ENCODE measurements at regions not wholly inside any gene's neighbourhood (a gene's known extent, or its start where the extent isn't known, plus 50 kb on each side); places are given as distances from the start of the nearest gene placed in this dataset.

DNA sequence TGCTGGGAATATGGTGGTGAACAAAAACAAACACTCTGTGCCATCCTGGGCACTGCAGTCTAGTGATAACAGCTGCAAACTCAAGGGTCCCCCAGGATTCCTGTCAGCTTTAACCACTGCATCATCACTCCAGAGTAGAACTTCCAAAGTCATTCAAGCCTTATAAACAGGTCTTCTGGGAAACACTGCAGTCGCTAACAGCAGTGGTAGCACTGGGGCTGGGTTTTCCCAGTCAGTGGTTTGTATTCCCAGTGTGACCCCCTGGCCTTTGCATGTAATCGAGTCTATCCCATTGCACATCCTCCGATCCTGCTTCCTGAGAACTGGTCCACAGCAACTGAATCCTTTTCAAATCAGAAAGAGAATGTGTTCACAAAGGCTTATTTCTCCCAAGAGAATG lies 623.5 kb downstream of the EDEM1 start:
- no peak for TF ChIP-seq ISL1 (CRISPR knock-in tag; IDR thresholded peaks at IDR 0.05)
- TF ChIP-seq ZNF8 (CRISPR knock-in tag; IDR thresholded peaks at IDR 0.05) = no peak
- no peak for TF ChIP-seq ZNF70 (CRISPR knock-in tag; IDR thresholded peaks at IDR 0.05)
- TF ChIP-seq TCF4 (CRISPR knock-in tag; IDR thresholded peaks at IDR 0.05; ENCODE audit: borderline replicate concordance) = no peak
- no peak for TF ChIP-seq TOX (CRISPR knock-in tag; IDR thresholded peaks at IDR 0.05; ENCODE audit: borderline replicate concordance)
- TF ChIP-seq SNAI2 (CRISPR knock-in tag; IDR thresholded peaks at IDR 0.05) = no peak
- ATAC-seq = no peak

- no peak for TF ChIP-seq ARNTL (CRISPR knock-in tag; IDR thresholded peaks at IDR 0.05; ENCODE audit: borderline replicate concordance, low read depth)
- no peak for TF ChIP-seq ZFP30 (CRISPR knock-in tag; IDR thresholded peaks at IDR 0.05)
- TF ChIP-seq CSDC2 (CRISPR knock-in tag; IDR thresholded peaks at IDR 0.05) = no peak
- no peak for TF ChIP-seq RARB (CRISPR knock-in tag; IDR thresholded peaks at IDR 0.05)
- no peak for TF ChIP-seq PPARA (CRISPR knock-in tag; IDR thresholded peaks at IDR 0.05; ENCODE audit: borderline replicate concordance)
- no peak for TF ChIP-seq ZNF70 (CRISPR knock-in tag; IDR thresholded peaks at IDR 0.05)
- TF ChIP-seq, protein P1, sequence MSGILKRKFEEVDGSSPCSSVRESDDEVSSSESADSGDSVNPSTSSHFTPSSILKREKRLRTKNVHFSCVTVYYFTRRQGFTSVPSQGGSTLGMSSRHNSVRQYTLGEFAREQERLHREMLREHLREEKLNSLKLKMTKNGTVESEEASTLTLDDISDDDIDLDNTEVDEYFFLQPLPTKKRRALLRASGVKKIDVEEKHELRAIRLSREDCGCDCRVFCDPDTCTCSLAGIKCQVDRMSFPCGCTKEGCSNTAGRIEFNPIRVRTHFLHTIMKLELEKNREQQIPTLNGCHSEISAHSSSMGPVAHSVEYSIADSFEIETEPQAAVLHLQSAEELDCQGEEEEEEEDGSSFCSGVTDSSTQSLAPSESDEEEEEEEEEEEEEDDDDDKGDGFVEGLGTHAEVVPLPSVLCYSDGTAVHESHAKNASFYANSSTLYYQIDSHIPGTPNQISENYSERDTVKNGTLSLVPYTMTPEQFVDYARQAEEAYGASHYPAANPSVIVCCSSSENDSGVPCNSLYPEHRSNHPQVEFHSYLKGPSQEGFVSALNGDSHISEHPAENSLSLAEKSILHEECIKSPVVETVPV (CRISPR knock-in tag; IDR thresholded peaks at IDR 0.05) = no peak
- no peak for TF ChIP-seq ISL1 (CRISPR knock-in tag; IDR thresholded peaks at IDR 0.05)
- TF ChIP-seq TOX (CRISPR knock-in tag; IDR thresholded peaks at IDR 0.05; ENCODE audit: borderline replicate concordance) = no peak
- no peak for TF ChIP-seq POU6F1 (CRISPR knock-in tag; IDR thresholded peaks at IDR 0.05; ENCODE audit: borderline replicate concordance, low read depth)
- no peak for TF ChIP-seq SNAI2 (CRISPR knock-in tag; IDR thresholded peaks at IDR 0.05)
- TF ChIP-seq ZC3H10 (CRISPR knock-in tag; IDR thresholded peaks at IDR 0.05) = no peak
- TF ChIP-seq BACH2 (CRISPR knock-in tag; IDR thresholded peaks at IDR 0.05; ENCODE audit: borderline replicate concordance) = no peak
- TF ChIP-seq TCF4 (CRISPR knock-in tag; IDR thresholded peaks at IDR 0.05; ENCODE audit: borderline replicate concordance) = no peak
- TF ChIP-seq ESRRG (CRISPR knock-in tag; IDR thresholded peaks at IDR 0.05) = no peak
- no peak for TF ChIP-seq ZNF8 (CRISPR knock-in tag; IDR thresholded peaks at IDR 0.05)
- TF ChIP-seq, protein P2, sequence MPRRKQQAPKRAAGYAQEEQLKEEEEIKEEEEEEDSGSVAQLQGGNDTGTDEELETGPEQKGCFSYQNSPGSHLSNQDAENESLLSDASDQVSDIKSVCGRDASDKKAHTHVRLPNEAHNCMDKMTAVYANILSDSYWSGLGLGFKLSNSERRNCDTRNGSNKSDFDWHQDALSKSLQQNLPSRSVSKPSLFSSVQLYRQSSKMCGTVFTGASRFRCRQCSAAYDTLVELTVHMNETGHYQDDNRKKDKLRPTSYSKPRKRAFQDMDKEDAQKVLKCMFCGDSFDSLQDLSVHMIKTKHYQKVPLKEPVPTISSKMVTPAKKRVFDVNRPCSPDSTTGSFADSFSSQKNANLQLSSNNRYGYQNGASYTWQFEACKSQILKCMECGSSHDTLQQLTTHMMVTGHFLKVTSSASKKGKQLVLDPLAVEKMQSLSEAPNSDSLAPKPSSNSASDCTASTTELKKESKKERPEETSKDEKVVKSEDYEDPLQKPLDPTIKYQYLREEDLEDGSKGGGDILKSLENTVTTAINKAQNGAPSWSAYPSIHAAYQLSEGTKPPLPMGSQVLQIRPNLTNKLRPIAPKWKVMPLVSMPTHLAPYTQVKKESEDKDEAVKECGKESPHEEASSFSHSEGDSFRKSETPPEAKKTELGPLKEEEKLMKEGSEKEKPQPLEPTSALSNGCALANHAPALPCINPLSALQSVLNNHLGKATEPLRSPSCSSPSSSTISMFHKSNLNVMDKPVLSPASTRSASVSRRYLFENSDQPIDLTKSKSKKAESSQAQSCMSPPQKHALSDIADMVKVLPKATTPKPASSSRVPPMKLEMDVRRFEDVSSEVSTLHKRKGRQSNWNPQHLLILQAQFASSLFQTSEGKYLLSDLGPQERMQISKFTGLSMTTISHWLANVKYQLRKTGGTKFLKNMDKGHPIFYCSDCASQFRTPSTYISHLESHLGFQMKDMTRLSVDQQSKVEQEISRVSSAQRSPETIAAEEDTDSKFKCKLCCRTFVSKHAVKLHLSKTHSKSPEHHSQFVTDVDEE (CRISPR knock-in tag; IDR thresholded peaks at IDR 0.05) = no peak
- no peak for TF ChIP-seq ZNF565 (CRISPR knock-in tag; conservative IDR thresholded peaks at IDR 0.05; ENCODE audit: low read depth)
- TF ChIP-seq GLIS3 (CRISPR knock-in tag; IDR thresholded peaks at IDR 0.05) = no peak
- no peak for TF ChIP-seq OSR1 (CRISPR knock-in tag; IDR thresholded peaks at IDR 0.05)
- no peak for ATAC-seq
Observed at GRCh38 chr3:5813521-5813920, 626.0 kb downstream of the EDEM1 start.

GRCh38 chr3:5822843-5823242 lies 635.3 kb downstream of the EDEM1 start:
- TF ChIP-seq PATZ1 (CRISPR knock-in tag; IDR thresholded peaks at IDR 0.05; ENCODE audit: borderline replicate concordance) = no peak
- TF ChIP-seq TOX (CRISPR knock-in tag; IDR thresholded peaks at IDR 0.05; ENCODE audit: borderline replicate concordance) = no peak
- TF ChIP-seq ZNF70 (CRISPR knock-in tag; IDR thresholded peaks at IDR 0.05) = no peak
- TF ChIP-seq GLIS3 (CRISPR knock-in tag; IDR thresholded peaks at IDR 0.05) = no peak
- no peak for TF ChIP-seq ZFP30 (CRISPR knock-in tag; IDR thresholded peaks at IDR 0.05)
- no peak for TF ChIP-seq OSR1 (CRISPR knock-in tag; IDR thresholded peaks at IDR 0.05)
- no peak for TF ChIP-seq ZFP3 (CRISPR knock-in tag; IDR thresholded peaks at IDR 0.05)
- no peak for TF ChIP-seq TCF4 (CRISPR knock-in tag; IDR thresholded peaks at IDR 0.05; ENCODE audit: borderline replicate concordance)
- no peak for TF ChIP-seq ZNF565 (CRISPR knock-in tag; conservative IDR thresholded peaks at IDR 0.05; ENCODE audit: low read depth)
- no peak for TF ChIP-seq PPARA (CRISPR knock-in tag; IDR thresholded peaks at IDR 0.05; ENCODE audit: borderline replicate concordance)
- TF ChIP-seq, protein P2 (CRISPR knock-in tag; IDR thresholded peaks at IDR 0.05) = no peak
- TF ChIP-seq CSDC2 (CRISPR knock-in tag; IDR thresholded peaks at IDR 0.05) = no peak
- TF ChIP-seq RARB (CRISPR knock-in tag; IDR thresholded peaks at IDR 0.05) = no peak
- TF ChIP-seq ARNTL (CRISPR knock-in tag; IDR thresholded peaks at IDR 0.05; ENCODE audit: borderline replicate concordance, low read depth) = no peak
- TF ChIP-seq CREB5 (CRISPR knock-in tag; IDR thresholded peaks at IDR 0.05; ENCODE audit: low read depth) = no peak
- TF ChIP-seq ZC3H10 (CRISPR knock-in tag; IDR thresholded peaks at IDR 0.05) = no peak
- no peak for TF ChIP-seq ISL1 (CRISPR knock-in tag; IDR thresholded peaks at IDR 0.05)
- no peak for ATAC-seq
